K562 (cell line): ENCODE measurements at regions not wholly inside any gene's neighbourhood (a gene's known extent, or its start where the extent isn't known, plus 50 kb on each side); places are given as distances from the start of the nearest gene placed in this dataset.

Experiments used
- CBFA2T3 ChIP-seq: fragments of 450-650 bp; IDR thresholded peaks from 2 replicates; pipeline ENCODE4 v1.6.1; 2017
- CREB1 ChIP-seq, 2 experiments: sonication (generic) in 1 of 2; formaldehyde crosslinking in 1 of 2; IDR thresholded peaks; 2 replicates each; pipeline versions ENCODE4 v1.6.1 to v1.8.0; 2012 to 2022; ENCODE audit warnings: inconsistent platforms in 1 of 2, mild to moderate bottlenecking in 1 of 2, missing genetic modification reagents in 1 of 2, moderate library complexity in 1 of 2
- CREBBP ChIP-seq: IDR thresholded peaks from one replicate; pipeline ENCODE4 v1.6.1; 2012; ENCODE audit warnings: low read depth, mild to moderate bottlenecking, control low read depth, inconsistent platforms, low read length
- CTCF ChIP-seq, 3 experiments: IDR thresholded peaks in 2 of 3; conservative IDR thresholded peaks in 1 of 3; 2 replicates each; pipeline ENCODE4 v1.5.1; 2011 to 2012; ENCODE audit warnings: low read length in 3 of 3, mild to moderate bottlenecking in 3 of 3, control low read depth in 2 of 3, improper control_type of control experiment in 1 of 3, inconsistent platforms in 1 of 3, low read depth in 1 of 3, mixed read lengths in 1 of 3, moderate library complexity in 1 of 3; ENCODE audit not compliant: insufficient read depth in 2 of 3
- ELK1 ChIP-seq: sonication (generic); formaldehyde crosslinking; IDR thresholded peaks from 2 replicates; pipeline ENCODE4 v1.8.1; 2022; ENCODE audit warnings: missing genetic modification reagents
- ETS1 ChIP-seq: conservative IDR thresholded peaks from 2 replicates; pipeline ENCODE4 v1.6.1; 2011; ENCODE audit warnings: low read depth, mild to moderate bottlenecking, low read length; ENCODE audit not compliant: control insufficient read depth
- MAZ ChIP-seq, 2 experiments: fragments of 450-650 bp in 1 of 2; sonication (generic) in 1 of 2; formaldehyde crosslinking; IDR thresholded peaks in 1 of 2; conservative IDR thresholded peaks in 1 of 2; 2 replicates each; pipeline versions ENCODE4 v1.4.0 to v1.5.0; 2020; ENCODE audit warnings: mild to moderate bottlenecking in 1 of 2, missing genetic modification reagents in 1 of 2
- NR2C2 ChIP-seq, 2 experiments: fragments of 200-800 bp in 1 of 2; sonication (Bioruptor generic) in 1 of 2; sonication (generic) in 1 of 2; formaldehyde crosslinking in 1 of 2; IDR thresholded peaks; 2 replicates each; pipeline versions ENCODE4 v1.6.1 to v1.8.0; 2016 to 2022; ENCODE audit warnings: mild to moderate bottlenecking in 1 of 2, missing compliant biosample characterization in 1 of 2, missing genetic modification characterization in 1 of 2, missing genetic modification reagents in 1 of 2
- REST ChIP-seq, 2 experiments: fragments of 450-650 bp; formaldehyde crosslinking in 1 of 2; IDR thresholded peaks; 2 replicates each; pipeline versions ENCODE4 v1.4.0 to v1.6.1; 2014 to 2020; ENCODE audit warnings: mild to moderate bottlenecking in 2 of 2, borderline replicate concordance in 1 of 2, low read depth in 1 of 2
- SIN3A ChIP-seq, 2 experiments: fragments of 150-350 bp in 1 of 2; IDR thresholded peaks; 2 replicates each; pipeline ENCODE4 v1.6.1; 2011 to 2016; ENCODE audit warnings: borderline replicate concordance in 2 of 2, low read depth in 2 of 2, low read length in 2 of 2, mild to moderate bottlenecking in 2 of 2, moderate library complexity in 2 of 2; ENCODE audit not compliant: control insufficient read depth in 1 of 2
- ZNF24 ChIP-seq: fragments of 450-650 bp; IDR thresholded peaks from 2 replicates; pipeline ENCODE4 v1.6.1; 2016
- ZNF398 ChIP-seq: fragments of 250-450 bp; sonication (Bioruptor Pico); IDR thresholded peaks from 2 replicates; pipeline ENCODE4 v1.8.0; 2021; ENCODE audit warnings: moderate library complexity, mild to moderate bottlenecking, inconsistent platforms
- ZNF639 ChIP-seq, 2 experiments: fragments of 200-800 bp in 1 of 2; sonication (Bioruptor generic) in 1 of 2; sonication (generic) in 1 of 2; formaldehyde crosslinking in 1 of 2; IDR thresholded peaks in 1 of 2; conservative IDR thresholded peaks in 1 of 2; 2 replicates each; pipeline versions ENCODE4 v1.5.0 to v1.6.1; 2016 to 2020; ENCODE audit warnings: missing compliant biosample characterization in 1 of 2, missing genetic modification characterization in 1 of 2, missing genetic modification reagents in 1 of 2
- ZNF766 ChIP-seq: fragments of 200-800 bp; sonication (Bioruptor generic); conservative IDR thresholded peaks from 2 replicates; pipeline ENCODE4 v1.6.1; 2016; ENCODE audit warnings: missing genetic modification characterization, missing compliant biosample characterization

GRCh38 chr10:117723343-117723742 is 180.8 kb downstream of the EMX2 start:
- TF ChIP-seq REST (IDR thresholded peaks at IDR 0.05; ENCODE audit: borderline replicate concordance), result no peak
- TF ChIP-seq REST (CRISPR knock-in tag; IDR thresholded peaks at IDR 0.05; ENCODE audit: low read depth), result no peak
- no peak for TF ChIP-seq ZNF766 (CRISPR knock-in tag)
- TF ChIP-seq ZNF24, result no peak
- TF ChIP-seq MAZ (CRISPR knock-in tag; conservative IDR thresholded peaks at IDR 0.05 in 1 of 2, IDR thresholded peaks at IDR 0.05 in 1 of 2), result no peak
- no peak for TF ChIP-seq ELK1 (CRISPR knock-in tag)
- no peak for TF ChIP-seq ZNF398 (CRISPR knock-in tag)
- TF ChIP-seq ZNF639 (CRISPR knock-in tag; conservative IDR thresholded peaks at IDR 0.05 in 1 of 2, IDR thresholded peaks at IDR 0.05 in 1 of 2), result no peak
- no peak for TF ChIP-seq CBFA2T3
- no peak for TF ChIP-seq CTCF (IDR thresholded peaks at IDR 0.05 in 2 of 3, conservative IDR thresholded peaks at IDR 0.05 in 1 of 3; ENCODE audit: insufficient read depth in 2 of 3, low read depth in 1 of 3, low read length in 3 of 3)
- TF ChIP-seq CREBBP, result no peak
- TF ChIP-seq SIN3A (IDR thresholded peaks at IDR 0.05; ENCODE audit: borderline replicate concordance in 2 of 2, control insufficient read depth in 1 of 2, low read depth in 2 of 2, low read length in 2 of 2), result no peak
- TF ChIP-seq NR2C2 (CRISPR knock-in tag; IDR thresholded peaks at IDR 0.05), result no peak
- TF ChIP-seq NR2C2 (tag; IDR thresholded peaks at IDR 0.05), result no peak
- no peak for TF ChIP-seq CREB1 (IDR thresholded peaks at IDR 0.05)
- no peak for TF ChIP-seq CREB1 (CRISPR knock-in tag; IDR thresholded peaks at IDR 0.05)
- TF ChIP-seq ETS1, result no peak
